Vagina (tissue), 2 donors: ENCODE measurements at regions not wholly inside any gene's neighbourhood (a gene's known extent, or its start where the extent isn't known, plus 50 kb on each side); places are given as distances from the start of the nearest gene placed in this dataset.
A peak's percentile ranks its signal among the peaks of the same experiment; 100 is the strongest.

Experiments used
- DNase-seq, 2 donors: peaks; one replicate each; pipeline ENCODE4 v3.0.0-alpha.2; 2017; ENCODE audit errors: extremely low spot score in 2 of 2
- H3K27ac ChIP-seq: fragments of 200-600 bp; sonication (generic); one replicate; pipeline ENCODE4 v1.5.1; 2019
- H3K27me3 ChIP-seq: fragments of 200-600 bp; sonication (generic); one replicate; pipeline ENCODE4 v1.5.1; 2019
- H3K36me3 ChIP-seq, 2 donors: fragments of 200-600 bp; sonication (generic); one replicate each; pipeline ENCODE4 v1.5.1; 2017 to 2019
- H3K4me1 ChIP-seq: fragments of 200-600 bp; sonication (generic); one replicate; pipeline ENCODE4 v1.5.1; 2019
- H3K4me3 ChIP-seq, 2 donors: fragments of 200-600 bp; sonication (generic); 1 replicate in 1 of 2; 2 replicates in 1 of 2; pipeline ENCODE4 v1.5.1; 2016 to 2019
- H3K9me3 ChIP-seq: fragments of 200-600 bp; sonication (generic); one replicate; pipeline ENCODE4 v1.5.1; 2019
- POLR2A ChIP-seq, 2 donors: fragments of 450-650 bp; IDR thresholded peaks; one replicate each; pipeline ENCODE4 v1.6.1; 2017; ENCODE audit warnings: antibody characterized with exemption in 2 of 2, mild to moderate bottlenecking in 2 of 2, moderate library complexity in 2 of 2
- POLR2AphosphoS5 ChIP-seq, 2 donors: sonication (generic); formaldehyde crosslinking; IDR thresholded peaks; one replicate each; pipeline ENCODE4 v1.9.0; 2017; ENCODE audit warnings: antibody characterized with exemption in 2 of 2, mild to moderate bottlenecking in 2 of 2, low read depth in 1 of 2; ENCODE audit not compliant: insufficient read depth in 1 of 2
- intact Hi-C: fragments of 100-400 bp; cut with DNase I; formaldehyde crosslinking; loops from one replicate; pipeline ENCODE4 v1.15.1; 2023
- TF ChIP-seq, protein P1 (sequence below), 3 experiments: fragments of 450-650 bp in 2 of 3; fragments of 200-600 bp in 1 of 3; sonication (generic) in 1 of 3; IDR thresholded peaks; one replicate each; pipeline ENCODE4 v1.5.1; 2017 to 2019; ENCODE audit warnings: antibody characterized with exemption in 3 of 3, mild to moderate bottlenecking in 2 of 3, moderate library complexity in 2 of 3

DNA sequence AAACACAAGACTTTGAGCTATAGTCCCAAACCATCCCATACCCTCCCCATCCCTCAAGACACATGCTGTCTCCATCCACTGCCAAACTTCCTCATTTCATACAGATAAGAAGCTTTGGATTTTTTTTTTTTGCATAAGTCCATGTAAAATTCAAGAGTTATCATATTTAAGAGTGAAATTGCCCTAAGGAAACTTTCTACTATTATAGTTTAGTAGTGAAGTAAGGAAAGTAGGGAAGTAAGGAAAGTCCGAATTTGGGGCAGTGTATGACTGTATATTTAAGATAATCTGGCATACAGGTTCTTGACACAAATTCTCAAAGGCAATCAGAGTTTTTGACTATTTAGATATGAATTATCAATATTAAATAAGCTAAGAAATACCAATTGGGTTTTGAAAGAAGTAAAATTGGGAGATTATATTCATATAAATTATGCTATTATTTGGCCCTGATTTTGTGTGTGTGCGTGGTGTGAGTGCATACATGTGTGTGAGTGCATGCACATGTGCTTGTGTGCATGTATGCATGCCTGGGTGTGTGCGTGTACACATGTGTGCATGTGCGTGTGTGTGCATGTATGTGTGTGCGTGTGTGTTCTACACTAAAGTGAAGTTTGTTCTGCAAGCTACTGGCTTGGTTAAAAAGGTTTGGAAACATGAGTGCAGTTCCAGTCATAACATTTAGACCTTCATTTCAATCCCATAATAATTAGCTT lies 83.6 kb upstream of the MBNL1 start:
- TF ChIP-seq POLR2A (IDR thresholded peaks at IDR 0.05) (no peak), POLR2AphosphoS5 (IDR thresholded peaks at IDR 0.05; ENCODE audit: insufficient read depth in 1 of 2, low read depth in 1 of 2) (no peak)
- TF ChIP-seq, protein P1, sequence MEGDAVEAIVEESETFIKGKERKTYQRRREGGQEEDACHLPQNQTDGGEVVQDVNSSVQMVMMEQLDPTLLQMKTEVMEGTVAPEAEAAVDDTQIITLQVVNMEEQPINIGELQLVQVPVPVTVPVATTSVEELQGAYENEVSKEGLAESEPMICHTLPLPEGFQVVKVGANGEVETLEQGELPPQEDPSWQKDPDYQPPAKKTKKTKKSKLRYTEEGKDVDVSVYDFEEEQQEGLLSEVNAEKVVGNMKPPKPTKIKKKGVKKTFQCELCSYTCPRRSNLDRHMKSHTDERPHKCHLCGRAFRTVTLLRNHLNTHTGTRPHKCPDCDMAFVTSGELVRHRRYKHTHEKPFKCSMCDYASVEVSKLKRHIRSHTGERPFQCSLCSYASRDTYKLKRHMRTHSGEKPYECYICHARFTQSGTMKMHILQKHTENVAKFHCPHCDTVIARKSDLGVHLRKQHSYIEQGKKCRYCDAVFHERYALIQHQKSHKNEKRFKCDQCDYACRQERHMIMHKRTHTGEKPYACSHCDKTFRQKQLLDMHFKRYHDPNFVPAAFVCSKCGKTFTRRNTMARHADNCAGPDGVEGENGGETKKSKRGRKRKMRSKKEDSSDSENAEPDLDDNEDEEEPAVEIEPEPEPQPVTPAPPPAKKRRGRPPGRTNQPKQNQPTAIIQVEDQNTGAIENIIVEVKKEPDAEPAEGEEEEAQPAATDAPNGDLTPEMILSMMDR (IDR thresholded peaks at IDR 0.05) = no peak
- H3K27me3 ChIP-seq = no peaks in the 10 kb centered on the region
- no peak overlapping the region for H3K4me3 ChIP-seq
- intact Hi-C loops = loop anchor here (10.0 kb wide), 1 partner anchor 260 kb away; no protein-coding TSS in a partner anchor
- H3K9me3 ChIP-seq = no peaks in the 10 kb centered on the region
- DNase-seq = no peak
- H3K4me1 ChIP-seq = no peaks in the 10 kb centered on the region
- H3K36me3 ChIP-seq = no peaks in the 10 kb centered on the region
- H3K27ac ChIP-seq = no peak overlapping the region

DNA sequence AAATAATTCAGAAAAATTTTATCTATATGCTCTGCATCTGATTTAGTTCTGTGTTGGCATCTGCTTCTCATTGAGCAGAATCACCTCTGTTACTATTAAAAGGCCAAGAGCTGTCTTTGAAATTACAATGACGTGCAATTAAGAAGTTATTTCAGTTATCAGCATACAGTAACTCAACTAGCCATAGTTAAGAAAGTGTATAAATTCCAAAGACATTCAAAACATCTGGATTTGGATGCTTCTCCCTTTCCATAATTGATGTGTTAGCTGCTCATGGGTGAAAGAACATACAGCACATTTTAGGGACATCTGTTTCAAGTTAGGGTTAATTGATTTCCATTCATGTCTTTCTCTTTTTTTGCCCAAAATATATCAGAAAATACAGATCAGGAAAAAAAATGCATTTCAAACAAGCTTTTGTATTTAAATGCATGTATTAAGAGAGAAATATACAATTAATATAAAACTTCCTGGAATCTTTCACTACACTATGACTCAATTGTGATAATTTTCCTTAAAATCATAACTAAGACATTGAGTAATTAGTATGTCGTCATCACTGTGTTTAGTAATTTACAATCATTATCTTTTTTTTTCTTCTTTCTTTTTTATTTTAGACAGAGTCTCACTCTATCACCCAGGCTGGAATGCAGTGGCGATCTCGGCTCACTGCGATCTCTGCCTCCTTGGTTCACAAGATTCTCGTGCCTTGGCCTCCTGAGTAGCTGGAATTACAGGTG lies 82.7 kb upstream of the MBNL1 start:
- H3K27ac ChIP-seq = no peak overlapping the region
- no peaks in the 10 kb centered on the region for H3K9me3 ChIP-seq
- no peaks in the 10 kb centered on the region for H3K36me3 ChIP-seq
- intact Hi-C loops = loop anchor here (10.0 kb wide), 1 partner anchor 259 kb away; no protein-coding TSS in a partner anchor
- TF ChIP-seq, protein P1 (IDR thresholded peaks at IDR 0.05) = no peak
- no peak for TF ChIP-seq POLR2AphosphoS5 (IDR thresholded peaks at IDR 0.05; ENCODE audit: insufficient read depth in 1 of 2, low read depth in 1 of 2)
- no peak for TF ChIP-seq POLR2A (IDR thresholded peaks at IDR 0.05)
- no peak for DNase-seq
- H3K27me3 ChIP-seq = no peaks in the 10 kb centered on the region
- no peak overlapping the region for H3K4me3 ChIP-seq
- H3K4me1 ChIP-seq = no peaks in the 10 kb centered on the region

- H3K27ac ChIP-seq = no peak overlapping the region
- no peak overlapping the region for H3K4me3 ChIP-seq
- DNase-seq = no peak
- H3K27me3 ChIP-seq = no peaks in the 10 kb centered on the region
- H3K4me1 ChIP-seq = peaks cover 6% of the 10 kb centered on the region
- no peak for TF ChIP-seq POLR2AphosphoS5 (IDR thresholded peaks at IDR 0.05; ENCODE audit: insufficient read depth in 1 of 2, low read depth in 1 of 2)
- TF ChIP-seq, protein P1 (IDR thresholded peaks at IDR 0.05) = no peak
- TF ChIP-seq POLR2A (IDR thresholded peaks at IDR 0.05) = no peak
- intact Hi-C loops = no loop called here
- H3K9me3 ChIP-seq = no peaks in the 10 kb centered on the region
- no peaks in the 10 kb centered on the region for H3K36me3 ChIP-seq
Observed at GRCh38 chr3:152190636-152191183, 78.0 kb upstream of the MBNL1 start.

DNA sequence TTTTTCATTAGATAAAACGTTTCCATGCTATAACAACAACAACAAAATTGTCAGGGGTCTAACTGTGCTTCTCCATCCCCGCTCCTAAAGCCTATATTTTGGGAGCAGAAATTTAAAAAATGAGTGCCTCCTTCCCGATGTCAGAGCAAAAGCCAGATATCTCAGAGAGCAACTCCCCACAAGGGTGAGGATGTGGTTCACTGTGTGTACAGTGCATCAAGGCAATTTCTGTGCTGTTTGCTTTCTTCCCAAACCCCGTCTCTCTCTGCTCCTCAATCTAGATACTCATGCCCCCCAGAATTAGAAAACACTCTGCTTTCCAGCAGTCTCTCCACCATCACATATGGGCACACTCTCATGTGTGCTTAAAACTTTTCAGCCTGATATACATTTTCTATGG lies 76.7 kb upstream of the MBNL1 start:
- Histone ChIP-seq H3K4me3 (no peak overlapping the region), H3K27me3 (no peaks in the 10 kb centered on the region), H3K9me3 (no peaks in the 10 kb centered on the region), H3K4me1 (peaks cover 6% of the 10 kb centered on the region), H3K27ac (peak overlapping the region; percentile 24), H3K36me3 (no peaks in the 10 kb centered on the region)
- TF ChIP-seq, protein P1 (IDR thresholded peaks at IDR 0.05) = no peak
- TF ChIP-seq POLR2AphosphoS5 (IDR thresholded peaks at IDR 0.05; ENCODE audit: insufficient read depth in 1 of 2, low read depth in 1 of 2) (no peak), POLR2A (IDR thresholded peaks at IDR 0.05) (no peak)
- intact Hi-C loops = no loop called here
- no peak for DNase-seq
